KOPT-K1 (cell line): ENCODE measurements at regions not wholly inside any gene's neighbourhood (a gene's known extent, or its start where the extent isn't known, plus 50 kb on each side); places are given as distances from the start of the nearest gene placed in this dataset.

Experiments used
- H3K27ac ChIP-seq: fragments of 200-600 bp; sonication (generic); 2 replicates; pipeline ENCODE4 v1.5.1; 2016; ENCODE audit warnings: antibody characterized with exemption, mild to moderate bottlenecking, low read depth, low read length; ENCODE audit not compliant: poor library complexity, severe bottlenecking
- H3K36me3 ChIP-seq: fragments of 200-600 bp; sonication (generic); 2 replicates; pipeline ENCODE4 v1.5.1; 2017; ENCODE audit warnings: antibody characterized with exemption, mild to moderate bottlenecking, low read length, moderate library complexity; ENCODE audit not compliant: insufficient read depth
- H3K9me3 ChIP-seq: fragments of 200-600 bp; sonication (generic); 2 replicates; pipeline ENCODE4 v1.5.1; 2017; ENCODE audit warnings: antibody characterized with exemption, low read length, mild to moderate bottlenecking; ENCODE audit not compliant: insufficient read depth, poor library complexity, severe bottlenecking

- no peaks in the 10 kb centered on the region for H3K9me3 ChIP-seq
- H3K36me3 ChIP-seq, result no peaks in the 10 kb centered on the region
- H3K27ac ChIP-seq, result no peak overlapping the region
These were observed 170.9 kb upstream of the CASK start for GRCh38 chrX:42094218-42094617.

GRCh38 chrX:42093756-42094155 is 170.4 kb upstream of the CASK start:
- no peaks in the 10 kb centered on the region for H3K36me3 ChIP-seq
- no peak overlapping the region for H3K27ac ChIP-seq
- H3K9me3 ChIP-seq, result no peaks in the 10 kb centered on the region

GRCh38 chrX:42090395-42090794 is 167.0 kb upstream of the CASK start:
- H3K27ac ChIP-seq, result no peak overlapping the region
- H3K9me3 ChIP-seq, result no peaks in the 10 kb centered on the region
- no peaks in the 10 kb centered on the region for H3K36me3 ChIP-seq

GRCh38 chrX:42089031-42089430 is 165.7 kb upstream of the CASK start:
- Histone ChIP-seq H3K27ac (no peak overlapping the region), H3K36me3 (no peaks in the 10 kb centered on the region), H3K9me3 (no peaks in the 10 kb centered on the region)

- Histone ChIP-seq H3K9me3 (no peaks in the 10 kb centered on the region), H3K27ac (no peak overlapping the region), H3K36me3 (no peaks in the 10 kb centered on the region)
These were observed 164.6 kb upstream of the CASK start for GRCh38 chrX:42087960-42088359.

GRCh38 chrX:42085836-42086235 is 162.5 kb upstream of the CASK start:
- no peak overlapping the region for H3K27ac ChIP-seq
- no peaks in the 10 kb centered on the region for H3K9me3 ChIP-seq

GRCh38 chrX:42079968-42080367 is 156.6 kb upstream of the CASK start:
- H3K9me3 ChIP-seq, result no peaks in the 10 kb centered on the region
- no peak overlapping the region for H3K27ac ChIP-seq
- H3K36me3 ChIP-seq, result no peaks in the 10 kb centered on the region

More at GRCh38 chrX:42085836-42086235, 162.5 kb upstream of the CASK start:
- no peaks in the 10 kb centered on the region for H3K36me3 ChIP-seq

GRCh38 chrX:42077675-42078074 is 154.3 kb upstream of the CASK start:
- Histone ChIP-seq H3K36me3 (no peaks in the 10 kb centered on the region), H3K9me3 (no peaks in the 10 kb centered on the region), H3K27ac (no peak overlapping the region)

- H3K9me3 ChIP-seq, result no peaks in the 10 kb centered on the region
- H3K36me3 ChIP-seq, result no peaks in the 10 kb centered on the region
- no peak overlapping the region for H3K27ac ChIP-seq
These were observed 151.7 kb upstream of the CASK start for GRCh38 chrX:42075032-42075431.

GRCh38 chrX:42073448-42073847 is 150.1 kb upstream of the CASK start:
- Histone ChIP-seq H3K9me3 (no peaks in the 10 kb centered on the region), H3K36me3 (no peaks in the 10 kb centered on the region), H3K27ac (no peak overlapping the region)

GRCh38 chrX:42070866-42071265 is 147.5 kb upstream of the CASK start:
- no peaks in the 10 kb centered on the region for H3K36me3 ChIP-seq
- H3K27ac ChIP-seq, result no peak overlapping the region
- no peaks in the 10 kb centered on the region for H3K9me3 ChIP-seq

- H3K27ac ChIP-seq, result no peak overlapping the region
- H3K9me3 ChIP-seq, result no peaks in the 10 kb centered on the region
- no peaks in the 10 kb centered on the region for H3K36me3 ChIP-seq
These were observed 130.9 kb upstream of the CASK start for GRCh38 chrX:42054256-42054655.

- no peak overlapping the region for H3K27ac ChIP-seq
- no peaks in the 10 kb centered on the region for H3K9me3 ChIP-seq
- H3K36me3 ChIP-seq, result no peaks in the 10 kb centered on the region
These were observed 127.0 kb upstream of the CASK start for GRCh38 chrX:42050345-42050744.

- Histone ChIP-seq H3K9me3 (no peaks in the 10 kb centered on the region), H3K27ac (no peak overlapping the region), H3K36me3 (no peaks in the 10 kb centered on the region)
These were observed 124.5 kb upstream of the CASK start for GRCh38 chrX:42047886-42048285.

- Histone ChIP-seq H3K9me3 (no peaks in the 10 kb centered on the region), H3K36me3 (no peaks in the 10 kb centered on the region), H3K27ac (no peak overlapping the region)
These were observed 104.8 kb upstream of the CASK start for GRCh38 chrX:42028109-42028508.

- Histone ChIP-seq H3K9me3 (no peaks in the 10 kb centered on the region), H3K27ac (no peak overlapping the region), H3K36me3 (no peaks in the 10 kb centered on the region)
These were observed 104.1 kb upstream of the CASK start for GRCh38 chrX:42027367-42028000.
